Esophagus squamous epithelium (tissue), 4 donors: ENCODE measurements at regions not wholly inside any gene's neighbourhood (a gene's known extent, or its start where the extent isn't known, plus 50 kb on each side); places are given as distances from the start of the nearest gene placed in this dataset.

ENCODE experiments used
- POLR2A ChIP-seq, 4 donors: fragments of 450-650 bp; IDR thresholded peaks; one replicate each; pipeline ENCODE4 v1.6.1; 2017; ENCODE audit warnings: antibody characterized with exemption in 4 of 4, mild to moderate bottlenecking in 4 of 4, moderate library complexity in 3 of 4
- TF ChIP-seq, protein P1 (sequence below), 6 experiments: fragments of 450-650 bp in 4 of 6; fragments of 200-600 bp in 2 of 6; sonication (generic) in 2 of 6; IDR thresholded peaks; one replicate each; pipeline ENCODE4 v1.5.1; 2016 to 2019; ENCODE audit warnings: antibody characterized with exemption in 6 of 6, mild to moderate bottlenecking in 4 of 6, moderate library complexity in 4 of 6

- TF ChIP-seq, protein P1, sequence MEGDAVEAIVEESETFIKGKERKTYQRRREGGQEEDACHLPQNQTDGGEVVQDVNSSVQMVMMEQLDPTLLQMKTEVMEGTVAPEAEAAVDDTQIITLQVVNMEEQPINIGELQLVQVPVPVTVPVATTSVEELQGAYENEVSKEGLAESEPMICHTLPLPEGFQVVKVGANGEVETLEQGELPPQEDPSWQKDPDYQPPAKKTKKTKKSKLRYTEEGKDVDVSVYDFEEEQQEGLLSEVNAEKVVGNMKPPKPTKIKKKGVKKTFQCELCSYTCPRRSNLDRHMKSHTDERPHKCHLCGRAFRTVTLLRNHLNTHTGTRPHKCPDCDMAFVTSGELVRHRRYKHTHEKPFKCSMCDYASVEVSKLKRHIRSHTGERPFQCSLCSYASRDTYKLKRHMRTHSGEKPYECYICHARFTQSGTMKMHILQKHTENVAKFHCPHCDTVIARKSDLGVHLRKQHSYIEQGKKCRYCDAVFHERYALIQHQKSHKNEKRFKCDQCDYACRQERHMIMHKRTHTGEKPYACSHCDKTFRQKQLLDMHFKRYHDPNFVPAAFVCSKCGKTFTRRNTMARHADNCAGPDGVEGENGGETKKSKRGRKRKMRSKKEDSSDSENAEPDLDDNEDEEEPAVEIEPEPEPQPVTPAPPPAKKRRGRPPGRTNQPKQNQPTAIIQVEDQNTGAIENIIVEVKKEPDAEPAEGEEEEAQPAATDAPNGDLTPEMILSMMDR (IDR thresholded peaks at IDR 0.05): no peak
- TF ChIP-seq POLR2A (IDR thresholded peaks at IDR 0.05): no peak
Observed at GRCh38 chr7:89507034-89507433, 647.2 kb upstream of the STEAP1 start.
